GM23338 (cell line): ENCODE measurements at regions not wholly inside any gene's neighbourhood (a gene's known extent, or its start where the extent isn't known, plus 50 kb on each side); places are given as distances from the start of the nearest gene placed in this dataset.

Source experiments
- ATAC-seq: fragments of 200-7000 bp; cut with Tn5 transposase; 3 replicates; pipeline ENCODE4 v1.9.1; 2020
- DNase-seq: peaks from one replicate; pipeline ENCODE4 v3.0.0-alpha.2; 2015; ENCODE audit warnings: low spot score
- H2AFZ ChIP-seq: fragments of 200-600 bp; sonication (generic); 2 replicates; pipeline ENCODE4 v1.8.0; 2016; ENCODE audit warnings: antibody characterized with exemption, mild to moderate bottlenecking, moderate library complexity
- H3F3A ChIP-seq: fragments of 200-600 bp; sonication (generic); replicated peaks from 2 replicates; pipeline ENCODE4 v1.8.0; 2017; ENCODE audit warnings: antibody characterized with exemption, mixed run types, low read depth
- H3K27ac ChIP-seq: fragments of 200-600 bp; sonication (generic); 2 replicates; pipeline ENCODE4 v1.6.1; 2016; ENCODE audit warnings: low read depth
- H3K27me3 ChIP-seq: fragments of 200-600 bp; sonication (generic); 2 replicates; pipeline ENCODE4 v1.8.0; 2016; ENCODE audit warnings: mild to moderate bottlenecking, mixed run types, moderate library complexity; ENCODE audit not compliant: insufficient read depth
- H3K36me3 ChIP-seq: fragments of 200-600 bp; sonication (generic); 2 replicates; pipeline ENCODE4 v1.8.0; 2016; ENCODE audit warnings: mild to moderate bottlenecking; ENCODE audit not compliant: insufficient read depth
- H3K4me1 ChIP-seq: fragments of 200-600 bp; sonication (generic); 2 replicates; pipeline ENCODE4 v1.8.0; 2016; ENCODE audit warnings: mild to moderate bottlenecking, moderate library complexity; ENCODE audit not compliant: insufficient read depth
- H3K4me2 ChIP-seq: fragments of 200-600 bp; sonication (generic); 2 replicates; pipeline ENCODE4 v1.7.1; 2017; ENCODE audit warnings: mixed run types
- H3K4me3 ChIP-seq: fragments of 200-600 bp; sonication (generic); 2 replicates; pipeline ENCODE4 v1.6.1; 2016; ENCODE audit warnings: mixed run types
- H3K79me2 ChIP-seq: fragments of 200-600 bp; sonication (generic); replicated peaks from 2 replicates; pipeline ENCODE4 v1.8.0; 2017; ENCODE audit warnings: mild to moderate bottlenecking; ENCODE audit not compliant: insufficient read depth
- H3K9me2 ChIP-seq: fragments of 200-600 bp; sonication (generic); 2 replicates; pipeline ENCODE4 v1.8.0; 2017; ENCODE audit not compliant: insufficient read depth
- H4K20me1 ChIP-seq: fragments of 200-600 bp; sonication (generic); replicated peaks from 2 replicates; pipeline ENCODE4 v1.8.0; 2017; ENCODE audit warnings: mild to moderate bottlenecking; ENCODE audit not compliant: insufficient read depth
- H3K27ac Mint-ChIP-seq: 2 replicates; pipeline ENCODE4 v1.8.0; 2020; ENCODE audit warnings: inconsistent platforms, mild to moderate bottlenecking, moderate library complexity, mixed read lengths
- H3K27me3 Mint-ChIP-seq: 3 replicates; pipeline ENCODE4 v1.8.0; 2022; ENCODE audit warnings: low read depth, mild to moderate bottlenecking, moderate library complexity, mixed read lengths, inconsistent platforms; ENCODE audit not compliant: insufficient read depth, poor library complexity
- H3K36me3 Mint-ChIP-seq: 3 replicates; pipeline ENCODE4 v1.8.0; 2021; ENCODE audit warnings: low read depth, mild to moderate bottlenecking, inconsistent platforms, moderate library complexity, mixed read lengths
- H3K4me1 Mint-ChIP-seq: 3 replicates; pipeline ENCODE4 v1.8.0; 2020; ENCODE audit warnings: mild to moderate bottlenecking, inconsistent platforms, mixed read lengths
- H3K4me3 Mint-ChIP-seq: 3 replicates; pipeline ENCODE4 v1.8.0; 2021; ENCODE audit warnings: moderate library complexity, mild to moderate bottlenecking, inconsistent platforms, mixed read lengths
- H3K9me3 Mint-ChIP-seq: 3 replicates; pipeline ENCODE4 v1.8.0; 2020; ENCODE audit warnings: moderate library complexity, mild to moderate bottlenecking, inconsistent platforms, mixed read lengths
- CREB1 ChIP-seq: fragments of 250-450 bp; sonication (Bioruptor Pico); IDR thresholded peaks from 2 replicates; pipeline ENCODE4 v1.5.0; 2020; ENCODE audit warnings: low read depth, mild to moderate bottlenecking, moderate library complexity
- CTCF ChIP-seq, 2 experiments: fragments of 200-600 bp in 1 of 2; sonication (generic) in 1 of 2; conservative IDR thresholded peaks; 2 replicates each; pipeline versions ENCODE4 v1.5.1 to v1.6.1; 2016 to 2017; ENCODE audit warnings: antibody characterized with exemption in 2 of 2, low read depth in 2 of 2, mild to moderate bottlenecking in 2 of 2, moderate library complexity in 1 of 2
- EZH2 ChIP-seq: fragments of 200-600 bp; sonication (generic); IDR thresholded peaks from one replicate; pipeline ENCODE4 v1.8.0; 2017; ENCODE audit warnings: antibody characterized with exemption, mild to moderate bottlenecking, low read depth; ENCODE audit not compliant: unreplicated experiment
- EZH2phosphoT487 ChIP-seq: fragments of 200-600 bp; sonication (generic); IDR thresholded peaks from one replicate; pipeline ENCODE4 v1.8.1; 2018; ENCODE audit warnings: antibody characterized with exemption; ENCODE audit not compliant: unreplicated experiment
- JUNB ChIP-seq: IDR thresholded peaks from one replicate; pipeline ENCODE4 v1.6.1; 2016; ENCODE audit warnings: antibody characterized with exemption; ENCODE audit not compliant: unreplicated experiment
- NANOG ChIP-seq: IDR thresholded peaks from 2 replicates; pipeline ENCODE4 v1.6.1; 2016; ENCODE audit warnings: antibody characterized with exemption, borderline replicate concordance
- POLR2AphosphoS5 ChIP-seq: IDR thresholded peaks from 2 replicates; pipeline ENCODE4 v1.6.1; 2016; ENCODE audit warnings: antibody characterized with exemption, low read depth
- STAT1 ChIP-seq: IDR thresholded peaks from one replicate; pipeline ENCODE4 v1.6.1; 2016; ENCODE audit warnings: antibody characterized with exemption; ENCODE audit not compliant: unreplicated experiment
- ZNF114 ChIP-seq: fragments of 250-450 bp; sonication (Bioruptor Pico); IDR thresholded peaks from 2 replicates; pipeline ENCODE4 v1.5.0; 2020; ENCODE audit warnings: mild to moderate bottlenecking, moderate library complexity
- ZNF331 ChIP-seq: fragments of 250-450 bp; sonication (Bioruptor Pico); IDR thresholded peaks from 2 replicates; pipeline ENCODE4 v1.5.0; 2020; ENCODE audit warnings: low read depth, mild to moderate bottlenecking, moderate library complexity
- TF ChIP-seq, protein P1 (sequence below): IDR thresholded peaks from 2 replicates; pipeline ENCODE4 v1.6.1; 2016; ENCODE audit warnings: antibody characterized with exemption
- TF ChIP-seq, protein P2 (sequence below): fragments of 250-450 bp; sonication (Bioruptor Pico); IDR thresholded peaks from 2 replicates; pipeline ENCODE4 v1.5.0; 2020; ENCODE audit warnings: mild to moderate bottlenecking, moderate library complexity

DNA sequence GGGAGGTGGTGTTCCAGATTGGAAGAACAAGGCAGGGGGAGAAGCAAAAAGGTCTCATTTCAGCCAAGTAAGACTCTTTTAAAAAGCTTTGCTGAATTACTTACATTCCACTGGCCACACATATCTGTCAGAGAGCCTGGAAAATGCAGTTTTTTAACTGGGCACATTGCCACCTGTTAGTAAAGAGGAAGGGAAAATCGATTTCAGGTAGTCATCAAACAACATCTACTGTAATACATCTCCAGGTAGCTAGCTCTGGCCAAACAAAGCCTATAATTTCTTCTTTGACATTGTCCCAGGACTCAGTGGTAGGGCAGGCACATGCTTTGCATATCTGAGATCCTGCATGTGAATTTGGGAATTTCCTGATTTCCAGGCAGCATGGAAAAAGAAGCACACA is 480.7 kb upstream of the SUCLG2 start:
- H3K27me3 ChIP-seq, result no peaks in the 10 kb centered on the region
- H3K4me3 ChIP-seq, result no peak overlapping the region
- peaks cover 26% of the 10 kb centered on the region for H3K4me1 ChIP-seq
- no peaks in the 10 kb centered on the region for H3F3A ChIP-seq
- H3K36me3 Mint-ChIP-seq, result peaks cover 3% of the 10 kb centered on the region; the same call in 1 of the 3 replicates
- H3K79me2 ChIP-seq, result no peaks in the 10 kb centered on the region
- 0 out of 2 replicates have a peak overlapping the region, but pooled peaks have one; percentile 16 for H3K27ac Mint-ChIP-seq
- 0 out of 2 replicates have a peak overlapping the region, but pooled peaks have one; percentile 34 for H3K4me2 ChIP-seq
- H3K9me3 Mint-ChIP-seq, result peaks cover 12% of the 10 kb centered on the region
- H4K20me1 ChIP-seq, result no peaks in the 10 kb centered on the region
- peaks cover 5% of the 10 kb centered on the region for H3K27me3 Mint-ChIP-seq
- H3K27ac ChIP-seq, result no peak overlapping the region
- H2AFZ ChIP-seq, result no peak overlapping the region
- 0 out of 2 replicates have a peak, but pooled peaks cover 2% of the 10 kb centered on the region for H3K9me2 ChIP-seq
- no peaks in the 10 kb centered on the region for H3K36me3 ChIP-seq
- ATAC-seq (no peak; the same call in 2 of the 3 replicates), DNase-seq (no peak)
- no peak overlapping the region for H3K4me3 Mint-ChIP-seq
- TF ChIP-seq EZH2phosphoT487 (no peak), CREB1 (CRISPR knock-in tag) (no peak), NANOG (no peak), STAT1 (no peak), JUNB (no peak)
- peaks cover 25% of the 10 kb centered on the region for H3K4me1 Mint-ChIP-seq

- Mint-ChIP-seq H3K9me3 (peaks cover 16% of the 10 kb centered on the region), H3K27me3 (peaks cover 7% of the 10 kb centered on the region), H3K36me3 (peaks cover 6% of the 10 kb centered on the region; the same call in 2 of the 3 replicates), H3K4me1 (peaks cover 11% of the 10 kb centered on the region), H3K4me3 (no peak overlapping the region), H3K27ac (no peak overlapping the region)
- no peak overlapping the region; the same call in none of the 2 replicates for H3K4me2 ChIP-seq
- no peak overlapping the region for H3K27ac ChIP-seq
- no peaks in the 10 kb centered on the region for H3K79me2 ChIP-seq
- H3K4me3 ChIP-seq, result no peak overlapping the region
- ATAC-seq (no peak; the same call in 2 of the 3 replicates), DNase-seq (peak; percentile 32)
- no peaks in the 10 kb centered on the region for H4K20me1 ChIP-seq
- no peak overlapping the region for H2AFZ ChIP-seq
- H3F3A ChIP-seq, result no peaks in the 10 kb centered on the region
- 0 out of 2 replicates have a peak, but pooled peaks cover 5% of the 10 kb centered on the region for H3K9me2 ChIP-seq
- H3K27me3 ChIP-seq, result no peaks in the 10 kb centered on the region
- H3K36me3 ChIP-seq, result no peaks in the 10 kb centered on the region
- H3K4me1 ChIP-seq, result peaks cover 6% of the 10 kb centered on the region; the same call in 1 of the 2 replicates
- TF ChIP-seq CTCF (conservative IDR thresholded peaks at IDR 0.05; ENCODE audit: low read depth in 2 of 2), result no peak
- TF ChIP-seq, protein P1, sequence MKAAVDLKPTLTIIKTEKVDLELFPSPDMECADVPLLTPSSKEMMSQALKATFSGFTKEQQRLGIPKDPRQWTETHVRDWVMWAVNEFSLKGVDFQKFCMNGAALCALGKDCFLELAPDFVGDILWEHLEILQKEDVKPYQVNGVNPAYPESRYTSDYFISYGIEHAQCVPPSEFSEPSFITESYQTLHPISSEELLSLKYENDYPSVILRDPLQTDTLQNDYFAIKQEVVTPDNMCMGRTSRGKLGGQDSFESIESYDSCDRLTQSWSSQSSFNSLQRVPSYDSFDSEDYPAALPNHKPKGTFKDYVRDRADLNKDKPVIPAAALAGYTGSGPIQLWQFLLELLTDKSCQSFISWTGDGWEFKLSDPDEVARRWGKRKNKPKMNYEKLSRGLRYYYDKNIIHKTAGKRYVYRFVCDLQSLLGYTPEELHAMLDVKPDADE, result no peak
- TF ChIP-seq CREB1 (CRISPR knock-in tag), result no peak
- TF ChIP-seq POLR2AphosphoS5, result no peak
- no peak for TF ChIP-seq ZNF114 (CRISPR knock-in tag)
- no peak for TF ChIP-seq STAT1
- TF ChIP-seq, protein P2, sequence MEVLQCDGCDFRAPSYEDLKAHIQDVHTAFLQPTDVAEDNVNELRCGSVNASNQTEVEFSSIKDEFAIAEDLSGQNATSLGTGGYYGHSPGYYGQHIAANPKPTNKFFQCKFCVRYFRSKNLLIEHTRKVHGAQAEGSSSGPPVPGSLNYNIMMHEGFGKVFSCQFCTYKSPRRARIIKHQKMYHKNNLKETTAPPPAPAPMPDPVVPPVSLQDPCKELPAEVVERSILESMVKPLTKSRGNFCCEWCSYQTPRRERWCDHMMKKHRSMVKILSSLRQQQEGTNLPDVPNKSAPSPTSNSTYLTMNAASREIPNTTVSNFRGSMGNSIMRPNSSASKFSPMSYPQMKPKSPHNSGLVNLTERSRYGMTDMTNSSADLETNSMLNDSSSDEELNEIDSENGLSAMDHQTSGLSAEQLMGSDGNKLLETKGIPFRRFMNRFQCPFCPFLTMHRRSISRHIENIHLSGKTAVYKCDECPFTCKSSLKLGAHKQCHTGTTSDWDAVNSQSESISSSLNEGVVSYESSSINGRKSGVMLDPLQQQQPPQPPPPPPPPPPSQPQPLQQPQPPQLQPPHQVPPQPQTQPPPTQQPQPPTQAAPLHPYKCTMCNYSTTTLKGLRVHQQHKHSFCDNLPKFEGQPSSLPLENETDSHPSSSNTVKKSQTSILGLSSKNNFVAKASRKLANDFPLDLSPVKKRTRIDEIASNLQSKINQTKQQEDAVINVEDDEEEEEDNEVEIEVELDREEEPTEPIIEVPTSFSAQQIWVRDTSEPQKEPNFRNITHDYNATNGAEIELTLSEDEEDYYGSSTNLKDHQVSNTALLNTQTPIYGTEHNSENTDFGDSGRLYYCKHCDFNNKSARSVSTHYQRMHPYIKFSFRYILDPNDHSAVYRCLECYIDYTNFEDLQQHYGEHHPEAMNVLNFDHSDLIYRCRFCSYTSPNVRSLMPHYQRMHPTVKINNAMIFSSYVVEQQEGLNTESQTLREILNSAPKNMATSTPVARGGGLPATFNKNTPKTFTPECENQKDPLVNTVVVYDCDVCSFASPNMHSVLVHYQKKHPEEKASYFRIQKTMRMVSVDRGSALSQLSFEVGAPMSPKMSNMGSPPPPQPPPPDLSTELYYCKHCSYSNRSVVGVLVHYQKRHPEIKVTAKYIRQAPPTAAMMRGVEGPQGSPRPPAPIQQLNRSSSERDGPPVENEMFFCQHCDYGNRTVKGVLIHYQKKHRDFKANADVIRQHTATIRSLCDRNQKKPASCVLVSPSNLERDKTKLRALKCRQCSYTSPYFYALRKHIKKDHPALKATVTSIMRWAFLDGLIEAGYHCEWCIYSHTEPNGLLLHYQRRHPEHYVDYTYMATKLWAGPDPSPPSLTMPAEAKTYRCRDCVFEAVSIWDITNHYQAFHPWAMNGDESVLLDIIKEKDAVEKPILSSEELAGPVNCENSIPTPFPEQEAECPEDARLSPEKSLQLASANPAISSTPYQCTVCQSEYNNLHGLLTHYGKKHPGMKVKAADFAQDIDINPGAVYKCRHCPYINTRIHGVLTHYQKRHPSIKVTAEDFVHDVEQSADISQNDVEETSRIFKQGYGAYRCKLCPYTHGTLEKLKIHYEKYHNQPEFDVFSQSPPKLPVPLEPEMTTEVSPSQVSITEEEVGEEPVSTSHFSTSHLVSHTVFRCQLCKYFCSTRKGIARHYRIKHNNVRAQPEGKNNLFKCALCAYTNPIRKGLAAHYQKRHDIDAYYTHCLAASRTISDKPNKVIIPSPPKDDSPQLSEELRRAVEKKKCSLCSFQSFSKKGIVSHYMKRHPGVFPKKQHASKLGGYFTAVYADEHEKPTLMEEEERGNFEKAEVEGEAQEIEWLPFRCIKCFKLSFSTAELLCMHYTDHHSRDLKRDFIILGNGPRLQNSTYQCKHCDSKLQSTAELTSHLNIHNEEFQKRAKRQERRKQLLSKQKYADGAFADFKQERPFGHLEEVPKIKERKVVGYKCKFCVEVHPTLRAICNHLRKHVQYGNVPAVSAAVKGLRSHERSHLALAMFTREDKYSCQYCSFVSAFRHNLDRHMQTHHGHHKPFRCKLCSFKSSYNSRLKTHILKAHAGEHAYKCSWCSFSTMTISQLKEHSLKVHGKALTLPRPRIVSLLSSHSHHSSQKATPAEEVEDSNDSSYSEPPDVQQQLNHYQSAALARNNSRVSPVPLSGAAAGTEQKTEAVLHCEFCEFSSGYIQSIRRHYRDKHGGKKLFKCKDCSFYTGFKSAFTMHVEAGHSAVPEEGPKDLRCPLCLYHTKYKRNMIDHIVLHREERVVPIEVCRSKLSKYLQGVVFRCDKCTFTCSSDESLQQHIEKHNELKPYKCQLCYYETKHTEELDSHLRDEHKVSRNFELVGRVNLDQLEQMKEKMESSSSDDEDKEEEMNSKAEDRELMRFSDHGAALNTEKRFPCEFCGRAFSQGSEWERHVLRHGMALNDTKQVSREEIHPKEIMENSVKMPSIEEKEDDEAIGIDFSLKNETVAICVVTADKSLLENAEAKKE (CRISPR knock-in tag), result no peak
- no peak for TF ChIP-seq EZH2
- no peak for TF ChIP-seq ZNF331 (CRISPR knock-in tag)
- TF ChIP-seq JUNB, result no peak
These were observed 474.7 kb upstream of the SUCLG2 start for GRCh38 chr3:68129065-68129464.
